ENCODE measurements at regions not wholly inside any gene's neighbourhood (a gene's known extent, or its start where the extent isn't known, plus 50 kb on each side); places are given as distances from the start of the nearest gene placed in this dataset.

DNA sequence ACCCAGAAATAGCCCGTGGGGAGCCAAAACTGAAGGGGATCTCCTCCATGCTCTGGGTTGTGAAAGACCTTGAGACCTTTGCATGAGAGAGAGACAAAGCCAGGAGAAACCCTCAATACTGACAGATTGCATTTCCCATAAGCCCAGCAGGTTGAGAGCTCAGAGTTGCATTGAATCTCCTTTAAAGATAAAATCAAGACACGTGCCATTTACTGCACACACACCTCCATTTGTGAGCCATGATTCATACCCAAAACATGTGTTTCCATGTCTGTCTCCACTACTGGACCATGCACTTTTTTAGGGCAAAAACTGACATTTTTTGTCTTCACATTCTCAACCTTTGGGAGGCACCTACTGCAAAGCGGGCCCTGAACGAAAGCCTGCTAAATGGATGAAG lies 144.0 kb upstream of the NRIP1 start:
- TF ChIP-seq, protein P1, sequence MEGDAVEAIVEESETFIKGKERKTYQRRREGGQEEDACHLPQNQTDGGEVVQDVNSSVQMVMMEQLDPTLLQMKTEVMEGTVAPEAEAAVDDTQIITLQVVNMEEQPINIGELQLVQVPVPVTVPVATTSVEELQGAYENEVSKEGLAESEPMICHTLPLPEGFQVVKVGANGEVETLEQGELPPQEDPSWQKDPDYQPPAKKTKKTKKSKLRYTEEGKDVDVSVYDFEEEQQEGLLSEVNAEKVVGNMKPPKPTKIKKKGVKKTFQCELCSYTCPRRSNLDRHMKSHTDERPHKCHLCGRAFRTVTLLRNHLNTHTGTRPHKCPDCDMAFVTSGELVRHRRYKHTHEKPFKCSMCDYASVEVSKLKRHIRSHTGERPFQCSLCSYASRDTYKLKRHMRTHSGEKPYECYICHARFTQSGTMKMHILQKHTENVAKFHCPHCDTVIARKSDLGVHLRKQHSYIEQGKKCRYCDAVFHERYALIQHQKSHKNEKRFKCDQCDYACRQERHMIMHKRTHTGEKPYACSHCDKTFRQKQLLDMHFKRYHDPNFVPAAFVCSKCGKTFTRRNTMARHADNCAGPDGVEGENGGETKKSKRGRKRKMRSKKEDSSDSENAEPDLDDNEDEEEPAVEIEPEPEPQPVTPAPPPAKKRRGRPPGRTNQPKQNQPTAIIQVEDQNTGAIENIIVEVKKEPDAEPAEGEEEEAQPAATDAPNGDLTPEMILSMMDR (IDR thresholded peaks at IDR 0.05): no peak
- TF ChIP-seq POLR2A (IDR thresholded peaks at IDR 0.05) (no peak), POLR2AphosphoS5 (IDR thresholded peaks at IDR 0.05; ENCODE audit: insufficient read depth in 1 of 2, low read depth in 1 of 2) (no peak)

Measured in vagina (tissue), 2 donors.